HEK293 (cell line): ENCODE measurements at regions not wholly inside any gene's neighbourhood (a gene's known extent, or its start where the extent isn't known, plus 50 kb on each side); places are given as distances from the start of the nearest gene placed in this dataset.

ENCODE experiments used
- SALL2 ChIP-seq: fragments of 450-650 bp; formaldehyde crosslinking; IDR thresholded peaks from 2 replicates; pipeline ENCODE4 v1.5.0; 2017; ENCODE audit warnings: missing biosample characterization, mild to moderate bottlenecking, missing genetic modification characterization, borderline replicate concordance
- SP2 ChIP-seq: fragments of 450-650 bp; formaldehyde crosslinking; IDR thresholded peaks from 2 replicates; pipeline ENCODE4 v1.5.1; 2016; ENCODE audit warnings: missing biosample characterization, missing genetic modification characterization
- ZNF350 ChIP-seq: fragments of 450-650 bp; formaldehyde crosslinking; IDR thresholded peaks from 2 replicates; pipeline ENCODE4 v1.5.0; 2017; ENCODE audit warnings: missing biosample characterization, mild to moderate bottlenecking, missing genetic modification characterization
- ZNF571 ChIP-seq: fragments of 450-650 bp; formaldehyde crosslinking; IDR thresholded peaks from 2 replicates; pipeline ENCODE4 v1.5.0; 2017; ENCODE audit warnings: missing biosample characterization, missing genetic modification characterization
- ZNF596 ChIP-seq: fragments of 450-650 bp; IDR thresholded peaks from 2 replicates; pipeline ENCODE4 v1.5.0; 2018; ENCODE audit warnings: missing biosample characterization, mild to moderate bottlenecking, missing genetic modification characterization, moderate library complexity
- ZNF76 ChIP-seq: fragments of 450-650 bp; formaldehyde crosslinking; IDR thresholded peaks from 2 replicates; pipeline ENCODE4; 2016; ENCODE audit warnings: low read depth, missing biosample characterization, missing genetic modification characterization, borderline replicate concordance
- ZNF776 ChIP-seq: fragments of 450-650 bp; formaldehyde crosslinking; IDR thresholded peaks from 2 replicates; pipeline ENCODE4 v1.5.0; 2017; ENCODE audit warnings: missing biosample characterization, missing genetic modification characterization, borderline replicate concordance
- TF ChIP-seq, protein P1 (sequence below): fragments of 450-650 bp; formaldehyde crosslinking; IDR thresholded peaks from 2 replicates; pipeline ENCODE4 v1.5.1; 2016; ENCODE audit warnings: missing biosample characterization, missing genetic modification characterization
- TF ChIP-seq, protein P2 (sequence below): fragments of 450-650 bp; formaldehyde crosslinking; IDR thresholded peaks from 2 replicates; pipeline ENCODE4 v1.5.1; 2016; ENCODE audit warnings: missing biosample characterization, missing genetic modification characterization
- TF ChIP-seq, protein P3 (sequence below): fragments of 450-650 bp; formaldehyde crosslinking; IDR thresholded peaks from 2 replicates; pipeline ENCODE4 v1.5.1; 2016; ENCODE audit warnings: missing biosample characterization, missing genetic modification characterization

DNA sequence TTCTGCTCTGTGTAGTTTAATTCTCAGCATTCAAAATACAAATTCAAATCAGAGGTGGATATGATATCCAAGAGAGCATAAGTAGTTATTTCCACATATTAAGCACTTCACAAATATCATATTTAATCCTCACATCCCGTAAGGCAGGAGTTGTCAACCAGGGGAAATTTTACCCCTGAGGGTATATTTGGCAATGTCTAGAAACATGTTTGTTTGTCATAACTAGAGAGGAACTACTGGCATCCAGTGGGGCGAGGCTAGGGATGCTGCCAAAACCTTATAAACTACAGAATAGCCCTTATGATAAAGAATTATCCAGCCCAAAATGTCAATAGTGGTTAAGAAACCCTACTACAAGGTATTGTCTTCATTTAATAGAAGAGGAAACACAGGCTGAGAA is 619.4 kb downstream of the SLCO4C1 start:
- no peak for TF ChIP-seq ZNF571
- no peak for TF ChIP-seq ZNF776 (tag by site-specific recombination)
- TF ChIP-seq, protein P1, sequence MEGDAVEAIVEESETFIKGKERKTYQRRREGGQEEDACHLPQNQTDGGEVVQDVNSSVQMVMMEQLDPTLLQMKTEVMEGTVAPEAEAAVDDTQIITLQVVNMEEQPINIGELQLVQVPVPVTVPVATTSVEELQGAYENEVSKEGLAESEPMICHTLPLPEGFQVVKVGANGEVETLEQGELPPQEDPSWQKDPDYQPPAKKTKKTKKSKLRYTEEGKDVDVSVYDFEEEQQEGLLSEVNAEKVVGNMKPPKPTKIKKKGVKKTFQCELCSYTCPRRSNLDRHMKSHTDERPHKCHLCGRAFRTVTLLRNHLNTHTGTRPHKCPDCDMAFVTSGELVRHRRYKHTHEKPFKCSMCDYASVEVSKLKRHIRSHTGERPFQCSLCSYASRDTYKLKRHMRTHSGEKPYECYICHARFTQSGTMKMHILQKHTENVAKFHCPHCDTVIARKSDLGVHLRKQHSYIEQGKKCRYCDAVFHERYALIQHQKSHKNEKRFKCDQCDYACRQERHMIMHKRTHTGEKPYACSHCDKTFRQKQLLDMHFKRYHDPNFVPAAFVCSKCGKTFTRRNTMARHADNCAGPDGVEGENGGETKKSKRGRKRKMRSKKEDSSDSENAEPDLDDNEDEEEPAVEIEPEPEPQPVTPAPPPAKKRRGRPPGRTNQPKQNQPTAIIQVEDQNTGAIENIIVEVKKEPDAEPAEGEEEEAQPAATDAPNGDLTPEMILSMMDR: no peak
- TF ChIP-seq, protein P2, sequence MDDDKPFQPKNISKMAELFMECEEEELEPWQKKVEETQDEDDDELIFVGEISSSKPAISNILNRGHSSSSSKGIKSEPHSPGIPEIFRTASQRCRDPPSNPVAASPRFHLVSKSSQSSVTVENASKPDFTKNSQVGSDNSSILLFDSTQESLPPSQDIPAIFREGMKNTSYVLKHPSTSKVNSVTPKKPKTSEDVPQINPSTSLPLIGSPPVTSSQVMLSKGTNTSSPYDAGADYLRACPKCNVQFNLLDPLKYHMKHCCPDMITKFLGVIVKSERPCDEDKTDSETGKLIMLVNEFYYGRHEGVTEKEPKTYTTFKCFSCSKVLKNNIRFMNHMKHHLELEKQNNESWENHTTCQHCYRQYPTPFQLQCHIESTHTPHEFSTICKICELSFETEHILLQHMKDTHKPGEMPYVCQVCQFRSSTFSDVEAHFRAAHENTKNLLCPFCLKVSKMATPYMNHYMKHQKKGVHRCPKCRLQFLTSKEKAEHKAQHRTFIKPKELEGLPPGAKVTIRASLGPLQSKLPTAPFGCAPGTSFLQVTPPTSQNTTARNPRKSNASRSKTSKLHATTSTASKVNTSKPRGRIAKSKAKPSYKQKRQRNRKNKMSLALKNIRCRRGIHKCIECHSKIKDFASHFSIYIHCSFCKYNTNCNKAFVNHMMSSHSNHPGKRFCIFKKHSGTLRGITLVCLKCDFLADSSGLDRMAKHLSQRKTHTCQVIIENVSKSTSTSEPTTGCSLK (tag by site-specific recombination): no peak
- no peak for TF ChIP-seq ZNF596 (tag by site-specific recombination)
- TF ChIP-seq SP2: no peak
- TF ChIP-seq, protein P3, sequence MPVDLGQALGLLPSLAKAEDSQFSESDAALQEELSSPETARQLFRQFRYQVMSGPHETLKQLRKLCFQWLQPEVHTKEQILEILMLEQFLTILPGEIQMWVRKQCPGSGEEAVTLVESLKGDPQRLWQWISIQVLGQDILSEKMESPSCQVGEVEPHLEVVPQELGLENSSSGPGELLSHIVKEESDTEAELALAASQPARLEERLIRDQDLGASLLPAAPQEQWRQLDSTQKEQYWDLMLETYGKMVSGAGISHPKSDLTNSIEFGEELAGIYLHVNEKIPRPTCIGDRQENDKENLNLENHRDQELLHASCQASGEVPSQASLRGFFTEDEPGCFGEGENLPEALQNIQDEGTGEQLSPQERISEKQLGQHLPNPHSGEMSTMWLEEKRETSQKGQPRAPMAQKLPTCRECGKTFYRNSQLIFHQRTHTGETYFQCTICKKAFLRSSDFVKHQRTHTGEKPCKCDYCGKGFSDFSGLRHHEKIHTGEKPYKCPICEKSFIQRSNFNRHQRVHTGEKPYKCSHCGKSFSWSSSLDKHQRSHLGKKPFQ (tag by site-specific recombination): no peak
- no peak for TF ChIP-seq SALL2 (tag by site-specific recombination)
- TF ChIP-seq ZNF350 (tag by site-specific recombination): no peak
- no peak for TF ChIP-seq ZNF76
